Mucosa of stomach (tissue), 1 donor: ENCODE measurements at regions not wholly inside any gene's neighbourhood (a gene's known extent, or its start where the extent isn't known, plus 50 kb on each side); places are given as distances from the start of the nearest gene placed in this dataset.

ENCODE experiments used
- H3K27me3 ChIP-seq: one replicate; pipeline ENCODE4 v1.7.0; 2013; ENCODE audit warnings: mild to moderate bottlenecking, low read length; ENCODE audit not compliant: control insufficient read depth, insufficient read depth
- H3K36me3 ChIP-seq: one replicate; pipeline ENCODE4 v1.7.0; 2013; ENCODE audit warnings: low read length; ENCODE audit not compliant: control insufficient read depth, insufficient read depth
- H3K4me1 ChIP-seq: one replicate; pipeline ENCODE4 v1.7.0; 2013; ENCODE audit warnings: mild to moderate bottlenecking, low read length; ENCODE audit not compliant: control insufficient read depth, insufficient read depth
- H3K4me3 ChIP-seq: one replicate; pipeline ENCODE4 v1.7.0; 2013; ENCODE audit warnings: low read length
- H3K9ac ChIP-seq: one replicate; pipeline ENCODE4 v1.7.0; 2013; ENCODE audit warnings: mild to moderate bottlenecking, low read length, moderate library complexity
- H3K9me3 ChIP-seq: one replicate; pipeline ENCODE4 v1.7.0; 2013; ENCODE audit warnings: mild to moderate bottlenecking, low read length, moderate library complexity; ENCODE audit not compliant: control insufficient read depth
- donor health status: Pancreatic carcinoma.

- H3K27me3 ChIP-seq, result no peaks in the 10 kb centered on the region
Measured at GRCh38 chr1:218957971-218958370, 215.7 kb upstream of the LYPLAL1 start.

GRCh38 chr1:218959784-218960183 lies 213.9 kb upstream of the LYPLAL1 start:
- Histone ChIP-seq H3K36me3 (no peaks in the 10 kb centered on the region), H3K4me1 (no peaks in the 10 kb centered on the region), H3K27me3 (no peaks in the 10 kb centered on the region), H3K9me3 (no peaks in the 10 kb centered on the region), H3K4me3 (no peak overlapping the region), H3K9ac (no peak overlapping the region)

More at GRCh38 chr1:218957971-218958370, 215.7 kb upstream of the LYPLAL1 start:
- H3K4me3 ChIP-seq, result no peak overlapping the region
- H3K9ac ChIP-seq, result no peak overlapping the region
- no peaks in the 10 kb centered on the region for H3K4me1 ChIP-seq
- H3K36me3 ChIP-seq, result no peaks in the 10 kb centered on the region
- no peaks in the 10 kb centered on the region for H3K9me3 ChIP-seq

GRCh38 chr1:218964471-218965185 lies 209.1 kb upstream of the LYPLAL1 start:
- no peak overlapping the region for H3K9ac ChIP-seq
- no peaks in the 10 kb centered on the region for H3K27me3 ChIP-seq
- H3K4me1 ChIP-seq, result no peaks in the 10 kb centered on the region
- no peaks in the 10 kb centered on the region for H3K9me3 ChIP-seq
- no peak overlapping the region for H3K4me3 ChIP-seq
- no peaks in the 10 kb centered on the region for H3K36me3 ChIP-seq

GRCh38 chr1:218965821-218966220 lies 207.9 kb upstream of the LYPLAL1 start:
- H3K9ac ChIP-seq, result no peak overlapping the region
- H3K4me1 ChIP-seq, result no peaks in the 10 kb centered on the region
- H3K36me3 ChIP-seq, result no peaks in the 10 kb centered on the region
- H3K4me3 ChIP-seq, result no peak overlapping the region
- no peaks in the 10 kb centered on the region for H3K9me3 ChIP-seq
- H3K27me3 ChIP-seq, result no peaks in the 10 kb centered on the region

- Histone ChIP-seq H3K9me3 (no peaks in the 10 kb centered on the region), H3K9ac (no peak overlapping the region), H3K27me3 (no peaks in the 10 kb centered on the region), H3K4me3 (no peak overlapping the region), H3K4me1 (no peaks in the 10 kb centered on the region), H3K36me3 (no peaks in the 10 kb centered on the region)
Measured at GRCh38 chr1:218967254-218967653, 206.4 kb upstream of the LYPLAL1 start.

GRCh38 chr1:218967836-218968235 lies 205.8 kb upstream of the LYPLAL1 start:
- H3K36me3 ChIP-seq, result no peaks in the 10 kb centered on the region
- H3K27me3 ChIP-seq, result no peaks in the 10 kb centered on the region
- no peaks in the 10 kb centered on the region for H3K9me3 ChIP-seq
- no peak overlapping the region for H3K4me3 ChIP-seq
- H3K9ac ChIP-seq, result no peak overlapping the region
- H3K4me1 ChIP-seq, result no peaks in the 10 kb centered on the region

- H3K9ac ChIP-seq, result no peak overlapping the region
- no peaks in the 10 kb centered on the region for H3K27me3 ChIP-seq
- H3K9me3 ChIP-seq, result no peaks in the 10 kb centered on the region
- H3K4me3 ChIP-seq, result no peak overlapping the region
- no peaks in the 10 kb centered on the region for H3K36me3 ChIP-seq
- no peaks in the 10 kb centered on the region for H3K4me1 ChIP-seq
Measured at GRCh38 chr1:218969006-218969405, 204.7 kb upstream of the LYPLAL1 start.

- Histone ChIP-seq H3K36me3 (no peaks in the 10 kb centered on the region), H3K9me3 (no peaks in the 10 kb centered on the region), H3K4me1 (no peaks in the 10 kb centered on the region), H3K27me3 (no peaks in the 10 kb centered on the region), H3K4me3 (no peak overlapping the region), H3K9ac (no peak overlapping the region)
Measured at GRCh38 chr1:218970397-218970990, 203.2 kb upstream of the LYPLAL1 start.

- Histone ChIP-seq H3K27me3 (no peaks in the 10 kb centered on the region), H3K9ac (no peak overlapping the region), H3K9me3 (no peaks in the 10 kb centered on the region), H3K4me3 (no peak overlapping the region), H3K4me1 (no peaks in the 10 kb centered on the region), H3K36me3 (no peaks in the 10 kb centered on the region)
Measured at GRCh38 chr1:218971156-218971555, 202.5 kb upstream of the LYPLAL1 start.

GRCh38 chr1:218980881-218981280 lies 192.8 kb upstream of the LYPLAL1 start:
- H3K4me3 ChIP-seq, result no peak overlapping the region
- H3K4me1 ChIP-seq, result no peaks in the 10 kb centered on the region
- no peaks in the 10 kb centered on the region for H3K36me3 ChIP-seq
- no peaks in the 10 kb centered on the region for H3K27me3 ChIP-seq
- H3K9ac ChIP-seq, result no peak overlapping the region
- no peaks in the 10 kb centered on the region for H3K9me3 ChIP-seq

- no peaks in the 10 kb centered on the region for H3K27me3 ChIP-seq
- no peak overlapping the region for H3K9ac ChIP-seq
- no peaks in the 10 kb centered on the region for H3K9me3 ChIP-seq
- H3K4me1 ChIP-seq, result no peaks in the 10 kb centered on the region
- H3K36me3 ChIP-seq, result no peaks in the 10 kb centered on the region
- no peak overlapping the region for H3K4me3 ChIP-seq
Measured at GRCh38 chr1:218982482-218982881, 191.2 kb upstream of the LYPLAL1 start.

- Histone ChIP-seq H3K36me3 (no peaks in the 10 kb centered on the region), H3K4me3 (no peak overlapping the region), H3K27me3 (no peaks in the 10 kb centered on the region), H3K9ac (no peak overlapping the region), H3K4me1 (no peaks in the 10 kb centered on the region), H3K9me3 (no peaks in the 10 kb centered on the region)
Measured at GRCh38 chr1:218983433-218983832, 190.2 kb upstream of the LYPLAL1 start.
